K562 (cell line): ENCODE measurements at regions not wholly inside any gene's neighbourhood (a gene's known extent, or its start where the extent isn't known, plus 50 kb on each side); places are given as distances from the start of the nearest gene placed in this dataset.

Experiments used
- BRCA1 ChIP-seq, 2 experiments: fragments of 450-650 bp in 1 of 2; sonication (generic) in 1 of 2; formaldehyde crosslinking in 1 of 2; IDR thresholded peaks; 2 replicates each; pipeline versions ENCODE4 v1.5.0 to v1.6.1; 2017 to 2020; ENCODE audit warnings: mild to moderate bottlenecking in 1 of 2, missing genetic modification reagents in 1 of 2
- CEBPB ChIP-seq: fragments of 450-650 bp; IDR thresholded peaks from 2 replicates; pipeline ENCODE4 v1.6.1; 2016; ENCODE audit warnings: missing genetic modification characterization, missing compliant biosample characterization
- DIDO1 ChIP-seq: fragments of 450-650 bp; IDR thresholded peaks from 2 replicates; pipeline ENCODE4 v1.6.1; 2016; ENCODE audit warnings: low read depth, missing biosample characterization, missing genetic modification characterization
- HNRNPH1 ChIP-seq: fragments of 200-400 bp; formaldehyde crosslinking; optimal IDR thresholded peaks from 2 replicates; pipeline ENCODE3; 2017; ENCODE audit warnings: low read depth, mild to moderate bottlenecking, low read length, moderate library complexity
- NFXL1 ChIP-seq: fragments of 450-650 bp; formaldehyde crosslinking; IDR thresholded peaks from 2 replicates; pipeline ENCODE4 v1.4.0; 2021; ENCODE audit warnings: mild to moderate bottlenecking
- PKNOX1 ChIP-seq: fragments of 450-650 bp; IDR thresholded peaks from 2 replicates; pipeline ENCODE4 v1.6.1; 2016
- TAF1 ChIP-seq: IDR thresholded peaks from 2 replicates; pipeline ENCODE4 v1.6.1; 2011; ENCODE audit warnings: mild to moderate bottlenecking, low read length, moderate library complexity; ENCODE audit not compliant: insufficient read depth, control insufficient read depth, severe bottlenecking; ENCODE audit errors: extremely low read depth
- TBP ChIP-seq: optimal IDR thresholded peaks from 2 replicates; pipeline ENCODE3; 2011; ENCODE audit warnings: low read depth, low read length, improper control_type of control experiment
- TCF7L2 ChIP-seq: fragments of 150-350 bp; IDR thresholded peaks from 2 replicates; pipeline ENCODE4 v1.6.1; 2016; ENCODE audit warnings: low read depth, mild to moderate bottlenecking, low read length, moderate library complexity
- TF ChIP-seq, protein P1 (sequence below): IDR thresholded peaks from 2 replicates; pipeline ENCODE4 v1.6.1; 2011; ENCODE audit warnings: borderline replicate concordance, low read depth, mild to moderate bottlenecking, moderate library complexity, low read length; ENCODE audit not compliant: insufficient read depth, poor library complexity, severe bottlenecking
- TF ChIP-seq, protein P2 (sequence below): IDR thresholded peaks from 2 replicates; pipeline ENCODE4 v1.6.1; 2016; ENCODE audit warnings: missing genetic modification characterization, missing compliant biosample characterization
- TF ChIP-seq, protein P3 (sequence below): fragments of 250-450 bp; sonication (Bioruptor Pico); IDR thresholded peaks from 2 replicates; pipeline ENCODE4 v1.5.0; 2022; ENCODE audit warnings: mild to moderate bottlenecking

- TF ChIP-seq PKNOX1 (no peak), TAF1 (no peak), HNRNPH1 (no peak), BRCA1 (IDR thresholded peaks at IDR 0.05) (no peak), BRCA1 (CRISPR knock-in tag; IDR thresholded peaks at IDR 0.05) (no peak), TBP (no peak), DIDO1 (tag) (no peak), NFXL1 (CRISPR knock-in tag) (no peak), CEBPB (tag) (no peak), TCF7L2 (no peak)
- TF ChIP-seq, protein P1, sequence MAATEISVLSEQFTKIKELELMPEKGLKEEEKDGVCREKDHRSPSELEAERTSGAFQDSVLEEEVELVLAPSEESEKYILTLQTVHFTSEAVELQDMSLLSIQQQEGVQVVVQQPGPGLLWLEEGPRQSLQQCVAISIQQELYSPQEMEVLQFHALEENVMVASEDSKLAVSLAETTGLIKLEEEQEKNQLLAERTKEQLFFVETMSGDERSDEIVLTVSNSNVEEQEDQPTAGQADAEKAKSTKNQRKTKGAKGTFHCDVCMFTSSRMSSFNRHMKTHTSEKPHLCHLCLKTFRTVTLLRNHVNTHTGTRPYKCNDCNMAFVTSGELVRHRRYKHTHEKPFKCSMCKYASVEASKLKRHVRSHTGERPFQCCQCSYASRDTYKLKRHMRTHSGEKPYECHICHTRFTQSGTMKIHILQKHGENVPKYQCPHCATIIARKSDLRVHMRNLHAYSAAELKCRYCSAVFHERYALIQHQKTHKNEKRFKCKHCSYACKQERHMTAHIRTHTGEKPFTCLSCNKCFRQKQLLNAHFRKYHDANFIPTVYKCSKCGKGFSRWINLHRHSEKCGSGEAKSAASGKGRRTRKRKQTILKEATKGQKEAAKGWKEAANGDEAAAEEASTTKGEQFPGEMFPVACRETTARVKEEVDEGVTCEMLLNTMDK = no peak
- TF ChIP-seq, protein P2, sequence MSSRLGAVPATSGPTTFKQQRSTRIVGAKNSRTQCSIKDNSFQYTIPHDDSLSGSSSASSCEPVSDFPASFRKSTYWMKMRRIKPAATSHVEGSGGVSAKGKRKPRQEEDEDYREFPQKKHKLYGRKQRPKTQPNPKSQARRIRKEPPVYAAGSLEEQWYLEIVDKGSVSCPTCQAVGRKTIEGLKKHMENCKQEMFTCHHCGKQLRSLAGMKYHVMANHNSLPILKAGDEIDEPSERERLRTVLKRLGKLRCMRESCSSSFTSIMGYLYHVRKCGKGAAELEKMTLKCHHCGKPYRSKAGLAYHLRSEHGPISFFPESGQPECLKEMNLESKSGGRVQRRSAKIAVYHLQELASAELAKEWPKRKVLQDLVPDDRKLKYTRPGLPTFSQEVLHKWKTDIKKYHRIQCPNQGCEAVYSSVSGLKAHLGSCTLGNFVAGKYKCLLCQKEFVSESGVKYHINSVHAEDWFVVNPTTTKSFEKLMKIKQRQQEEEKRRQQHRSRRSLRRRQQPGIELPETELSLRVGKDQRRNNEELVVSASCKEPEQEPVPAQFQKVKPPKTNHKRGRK (tag) = no peak
- TF ChIP-seq, protein P3, sequence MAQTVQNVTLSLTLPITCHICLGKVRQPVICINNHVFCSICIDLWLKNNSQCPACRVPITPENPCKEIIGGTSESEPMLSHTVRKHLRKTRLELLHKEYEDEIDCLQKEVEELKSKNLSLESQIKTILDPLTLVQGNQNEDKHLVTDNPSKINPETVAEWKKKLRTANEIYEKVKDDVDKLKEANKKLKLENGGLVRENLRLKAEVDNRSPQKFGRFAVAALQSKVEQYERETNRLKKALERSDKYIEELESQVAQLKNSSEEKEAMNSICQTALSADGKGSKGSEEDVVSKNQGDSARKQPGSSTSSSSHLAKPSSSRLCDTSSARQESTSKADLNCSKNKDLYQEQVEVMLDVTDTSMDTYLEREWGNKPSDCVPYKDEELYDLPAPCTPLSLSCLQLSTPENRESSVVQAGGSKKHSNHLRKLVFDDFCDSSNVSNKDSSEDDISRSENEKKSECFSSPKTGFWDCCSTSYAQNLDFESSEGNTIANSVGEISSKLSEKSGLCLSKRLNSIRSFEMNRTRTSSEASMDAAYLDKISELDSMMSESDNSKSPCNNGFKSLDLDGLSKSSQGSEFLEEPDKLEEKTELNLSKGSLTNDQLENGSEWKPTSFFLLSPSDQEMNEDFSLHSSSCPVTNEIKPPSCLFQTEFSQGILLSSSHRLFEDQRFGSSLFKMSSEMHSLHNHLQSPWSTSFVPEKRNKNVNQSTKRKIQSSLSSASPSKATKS (CRISPR knock-in tag) = no peak
These were observed 54.2 kb upstream of the AMPD3 start for GRCh38 chr11:10400856-10401255.
